AG09309 (cell line): ENCODE measurements at regions not wholly inside any gene's neighbourhood (a gene's known extent, or its start where the extent isn't known, plus 50 kb on each side); places are given as distances from the start of the nearest gene placed in this dataset.

ENCODE experiments used
- DNase-seq: peaks from one replicate; pipeline ENCODE4 v3.0.0-alpha.2; 2010; ENCODE audit warnings: low read depth
- H3K4me3 ChIP-seq: 2 replicates; pipeline ENCODE4 v1.5.1; 2011; ENCODE audit warnings: mild to moderate bottlenecking, low read depth, low read length, moderate library complexity; ENCODE audit not compliant: control insufficient read depth
- TF ChIP-seq, protein P1 (sequence below): IDR thresholded peaks from 2 replicates; pipeline ENCODE4 v1.5.1; 2011; ENCODE audit warnings: mild to moderate bottlenecking, low read depth, low read length, inconsistent platforms; ENCODE audit not compliant: insufficient read depth, control insufficient read depth; ENCODE audit errors: missing control alignments

DNA sequence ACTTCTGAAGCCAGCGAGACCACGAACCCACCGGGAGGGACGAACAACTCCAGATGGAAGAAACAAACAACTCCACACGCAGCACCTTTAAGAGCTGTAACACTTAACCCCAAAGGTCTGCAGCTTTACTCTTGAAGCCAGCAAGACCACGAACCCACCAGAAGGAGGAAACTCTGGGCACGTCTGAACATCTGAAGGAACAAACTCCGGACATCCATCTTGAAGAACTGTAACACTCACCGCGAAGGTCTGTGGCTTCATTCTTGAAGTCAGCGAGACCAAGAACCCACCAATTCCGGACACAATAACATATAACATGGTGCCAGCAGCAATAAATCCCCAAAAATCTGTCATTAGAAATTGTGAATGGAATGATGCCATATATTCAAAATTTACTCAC is 180.9 kb downstream of the TLE1 start:
- TF ChIP-seq, protein P1, sequence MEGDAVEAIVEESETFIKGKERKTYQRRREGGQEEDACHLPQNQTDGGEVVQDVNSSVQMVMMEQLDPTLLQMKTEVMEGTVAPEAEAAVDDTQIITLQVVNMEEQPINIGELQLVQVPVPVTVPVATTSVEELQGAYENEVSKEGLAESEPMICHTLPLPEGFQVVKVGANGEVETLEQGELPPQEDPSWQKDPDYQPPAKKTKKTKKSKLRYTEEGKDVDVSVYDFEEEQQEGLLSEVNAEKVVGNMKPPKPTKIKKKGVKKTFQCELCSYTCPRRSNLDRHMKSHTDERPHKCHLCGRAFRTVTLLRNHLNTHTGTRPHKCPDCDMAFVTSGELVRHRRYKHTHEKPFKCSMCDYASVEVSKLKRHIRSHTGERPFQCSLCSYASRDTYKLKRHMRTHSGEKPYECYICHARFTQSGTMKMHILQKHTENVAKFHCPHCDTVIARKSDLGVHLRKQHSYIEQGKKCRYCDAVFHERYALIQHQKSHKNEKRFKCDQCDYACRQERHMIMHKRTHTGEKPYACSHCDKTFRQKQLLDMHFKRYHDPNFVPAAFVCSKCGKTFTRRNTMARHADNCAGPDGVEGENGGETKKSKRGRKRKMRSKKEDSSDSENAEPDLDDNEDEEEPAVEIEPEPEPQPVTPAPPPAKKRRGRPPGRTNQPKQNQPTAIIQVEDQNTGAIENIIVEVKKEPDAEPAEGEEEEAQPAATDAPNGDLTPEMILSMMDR: no peak
- no peak overlapping the region for H3K4me3 ChIP-seq
- DNase-seq: no peak

GRCh38 chr9:81506941-81507864 is 182.1 kb downstream of the TLE1 start:
- H3K4me3 ChIP-seq: no peak overlapping the region
- no peak for DNase-seq
- TF ChIP-seq, protein P1: no peak

- TF ChIP-seq, protein P1: no peak
- DNase-seq: no peak
- H3K4me3 ChIP-seq: no peak overlapping the region
Observed at GRCh38 chr9:81499594-81499993, 189.8 kb downstream of the TLE1 start.

- TF ChIP-seq, protein P1: no peak
- no peak overlapping the region for H3K4me3 ChIP-seq
- peak; percentile 71 for DNase-seq
Observed at GRCh38 chr9:81499021-81499454, 190.3 kb downstream of the TLE1 start.

- no peak for DNase-seq
- no peak overlapping the region for H3K4me3 ChIP-seq
- TF ChIP-seq, protein P1: no peak
Observed at GRCh38 chr9:81498576-81498975, 190.8 kb downstream of the TLE1 start.

GRCh38 chr9:81497091-81497490 is 192.3 kb downstream of the TLE1 start:
- DNase-seq: no peak
- TF ChIP-seq, protein P1: no peak
- no peak overlapping the region for H3K4me3 ChIP-seq
